ENCODE measurements at regions not wholly inside any gene's neighbourhood (a gene's known extent, or its start where the extent isn't known, plus 50 kb on each side); places are given as distances from the start of the nearest gene placed in this dataset.

GRCh38 chr5:168188182-168188581, 103.3 kb upstream of the WWC1 start:
- Histone ChIP-seq H3K36me3 (ENCODE audit: low read depth) (no peaks in the 10 kb centered on the region), H3K27me3 (ENCODE audit: insufficient read depth, poor library complexity, severe bottlenecking) (peaks cover 8% of the 10 kb centered on the region), H3K4me1 (ENCODE audit: insufficient read depth, poor library complexity, severe bottlenecking) (no peaks in the 10 kb centered on the region), H3K9me3 (ENCODE audit: severe bottlenecking) (no peaks in the 10 kb centered on the region), H3K4me3 (ENCODE audit: severe bottlenecking) (no peak overlapping the region), H3K27ac (ENCODE audit: poor library complexity, severe bottlenecking) (no peak overlapping the region)
- DNase-seq (ENCODE audit: low spot score) (no peak), ATAC-seq (ENCODE audit: low read depth) (no peak)
- TF ChIP-seq, protein P1, sequence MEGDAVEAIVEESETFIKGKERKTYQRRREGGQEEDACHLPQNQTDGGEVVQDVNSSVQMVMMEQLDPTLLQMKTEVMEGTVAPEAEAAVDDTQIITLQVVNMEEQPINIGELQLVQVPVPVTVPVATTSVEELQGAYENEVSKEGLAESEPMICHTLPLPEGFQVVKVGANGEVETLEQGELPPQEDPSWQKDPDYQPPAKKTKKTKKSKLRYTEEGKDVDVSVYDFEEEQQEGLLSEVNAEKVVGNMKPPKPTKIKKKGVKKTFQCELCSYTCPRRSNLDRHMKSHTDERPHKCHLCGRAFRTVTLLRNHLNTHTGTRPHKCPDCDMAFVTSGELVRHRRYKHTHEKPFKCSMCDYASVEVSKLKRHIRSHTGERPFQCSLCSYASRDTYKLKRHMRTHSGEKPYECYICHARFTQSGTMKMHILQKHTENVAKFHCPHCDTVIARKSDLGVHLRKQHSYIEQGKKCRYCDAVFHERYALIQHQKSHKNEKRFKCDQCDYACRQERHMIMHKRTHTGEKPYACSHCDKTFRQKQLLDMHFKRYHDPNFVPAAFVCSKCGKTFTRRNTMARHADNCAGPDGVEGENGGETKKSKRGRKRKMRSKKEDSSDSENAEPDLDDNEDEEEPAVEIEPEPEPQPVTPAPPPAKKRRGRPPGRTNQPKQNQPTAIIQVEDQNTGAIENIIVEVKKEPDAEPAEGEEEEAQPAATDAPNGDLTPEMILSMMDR (IDR thresholded peaks at IDR 0.05; ENCODE audit: poor library complexity, severe bottlenecking), result no peak

- Histone ChIP-seq H3K9me3 (ENCODE audit: severe bottlenecking) (no peaks in the 10 kb centered on the region), H3K27me3 (ENCODE audit: insufficient read depth, poor library complexity, severe bottlenecking) (peaks cover 15% of the 10 kb centered on the region), H3K27ac (ENCODE audit: poor library complexity, severe bottlenecking) (no peak overlapping the region), H3K4me3 (ENCODE audit: severe bottlenecking) (no peak overlapping the region), H3K36me3 (ENCODE audit: low read depth) (no peaks in the 10 kb centered on the region), H3K4me1 (ENCODE audit: insufficient read depth, poor library complexity, severe bottlenecking) (no peaks in the 10 kb centered on the region)
- DNase-seq (ENCODE audit: low spot score) (no peak), ATAC-seq (ENCODE audit: low read depth) (no peak)
- TF ChIP-seq, protein P1 (IDR thresholded peaks at IDR 0.05; ENCODE audit: poor library complexity, severe bottlenecking), result no peak
These were observed 99.3 kb upstream of the WWC1 start for GRCh38 chr5:168192120-168192519.

- TF ChIP-seq, protein P1 (IDR thresholded peaks at IDR 0.05; ENCODE audit: poor library complexity, severe bottlenecking), result no peak
- Histone ChIP-seq H3K9me3 (ENCODE audit: severe bottlenecking) (no peaks in the 10 kb centered on the region), H3K4me3 (ENCODE audit: severe bottlenecking) (no peak overlapping the region), H3K4me1 (ENCODE audit: insufficient read depth, poor library complexity, severe bottlenecking) (no peaks in the 10 kb centered on the region), H3K36me3 (ENCODE audit: low read depth) (no peaks in the 10 kb centered on the region), H3K27me3 (ENCODE audit: insufficient read depth, poor library complexity, severe bottlenecking) (peaks cover 15% of the 10 kb centered on the region), H3K27ac (ENCODE audit: poor library complexity, severe bottlenecking) (no peak overlapping the region)
- ATAC-seq (ENCODE audit: low read depth), result no peak
- DNase-seq (ENCODE audit: low spot score), result no peak
These were observed 97.8 kb upstream of the WWC1 start for GRCh38 chr5:168193493-168194250.

GRCh38 chr5:168195110-168195509, 96.3 kb upstream of the WWC1 start:
- ATAC-seq (ENCODE audit: low read depth) (no peak), DNase-seq (ENCODE audit: low spot score) (no peak)
- peaks cover 15% of the 10 kb centered on the region for H3K27me3 ChIP-seq (ENCODE audit: insufficient read depth, poor library complexity, severe bottlenecking)
- H3K9me3 ChIP-seq (ENCODE audit: severe bottlenecking), result no peaks in the 10 kb centered on the region
- no peaks in the 10 kb centered on the region for H3K4me1 ChIP-seq (ENCODE audit: insufficient read depth, poor library complexity, severe bottlenecking)
- H3K27ac ChIP-seq (ENCODE audit: poor library complexity, severe bottlenecking), result no peak overlapping the region
- H3K36me3 ChIP-seq (ENCODE audit: low read depth), result no peaks in the 10 kb centered on the region
- no peak overlapping the region for H3K4me3 ChIP-seq (ENCODE audit: severe bottlenecking)
- TF ChIP-seq, protein P1 (IDR thresholded peaks at IDR 0.05; ENCODE audit: poor library complexity, severe bottlenecking), result no peak

DNA sequence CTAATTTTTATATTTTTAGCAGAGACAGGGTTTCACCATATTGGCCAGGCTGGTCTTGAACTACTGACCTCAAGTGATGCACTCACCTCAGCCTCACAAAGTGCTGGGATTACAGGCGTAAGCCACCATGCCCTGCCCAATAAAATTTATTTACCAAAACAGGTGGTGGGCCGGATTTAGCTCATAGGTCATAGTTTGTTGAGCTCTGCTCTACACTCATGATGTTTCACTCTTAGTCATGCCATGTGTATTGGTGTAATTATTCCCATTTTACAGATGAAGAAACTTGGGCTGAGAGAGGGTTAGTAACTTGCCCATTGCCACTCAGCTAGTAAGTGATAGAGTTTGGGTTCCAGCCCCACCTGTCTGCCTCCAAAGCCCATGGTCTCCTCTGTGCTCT, 93.1 kb upstream of the WWC1 start:
- Histone ChIP-seq H3K27ac (ENCODE audit: poor library complexity, severe bottlenecking) (no peak overlapping the region), H3K4me3 (ENCODE audit: severe bottlenecking) (no peak overlapping the region), H3K27me3 (ENCODE audit: insufficient read depth, poor library complexity, severe bottlenecking) (peaks cover 7% of the 10 kb centered on the region), H3K9me3 (ENCODE audit: severe bottlenecking) (no peaks in the 10 kb centered on the region), H3K36me3 (ENCODE audit: low read depth) (no peaks in the 10 kb centered on the region), H3K4me1 (ENCODE audit: insufficient read depth, poor library complexity, severe bottlenecking) (no peaks in the 10 kb centered on the region)
- ATAC-seq (ENCODE audit: low read depth) (no peak), DNase-seq (ENCODE audit: low spot score) (no peak)
- TF ChIP-seq, protein P1 (IDR thresholded peaks at IDR 0.05; ENCODE audit: poor library complexity, severe bottlenecking), result no peak
